Panc1 (cell line): ENCODE measurements at regions not wholly inside any gene's neighbourhood (a gene's known extent, or its start where the extent isn't known, plus 50 kb on each side); places are given as distances from the start of the nearest gene placed in this dataset.

Experiments used
- ATAC-seq: fragments of 200-7000 bp; cut with Tn5 transposase; 2 replicates; pipeline ENCODE4 v1.9.1; 2020; ENCODE audit warnings: mild to moderate bottlenecking, moderate library complexity
- BruUV-seq: library from RNA; stranded (reverse); fragments of 400-500 nt; replicated peaks from 2 replicates; lab custom pipeline; 2021; lab: Mats Ljungman, UMichigan
- CTCF ChIA-PET: fragments of 300-600 bp; sonication (Branson Sonifier 250); formaldehyde crosslinking; loops from one replicate; lab custom pipeline; 2022; ENCODE audit warnings: antibody characterized with exemption; lab: Charles Lee
- POLR2A ChIA-PET: fragments of 300-600 bp; sonication (Branson Sonifier 250); formaldehyde crosslinking; loops from one replicate; lab custom pipeline; 2022; ENCODE audit warnings: antibody characterized with exemption; lab: Charles Lee
- DNase-seq: peaks from one replicate; pipeline ENCODE4 v3.0.0-alpha.2; 2010; ENCODE audit warnings: low read depth, low spot score
- H3K27ac ChIP-seq: 2 replicates; pipeline ENCODE4 v1.5.1; 2011; ENCODE audit warnings: mild to moderate bottlenecking, low read length, inconsistent platforms
- H3K27me3 ChIP-seq: fragments of 200-500 bp; sonication (Bioruptor generic); 2 replicates; pipeline ENCODE4 v1.6.0; 2014; ENCODE audit warnings: low read length, inconsistent platforms; ENCODE audit not compliant: control insufficient read depth, insufficient read depth
- H3K36me3 ChIP-seq: fragments of 200-500 bp; sonication (Bioruptor generic); 2 replicates; pipeline ENCODE4 v1.5.1; 2014; ENCODE audit warnings: inconsistent platforms, mild to moderate bottlenecking, low read length, moderate library complexity; ENCODE audit not compliant: control insufficient read depth, insufficient read depth
- H3K4me1 ChIP-seq: 2 replicates; pipeline ENCODE4 v1.5.1; 2011; ENCODE audit warnings: inconsistent platforms, mild to moderate bottlenecking, low read length, moderate library complexity; ENCODE audit not compliant: control insufficient read depth, insufficient read depth
- H3K4me3 ChIP-seq, 2 experiments: 2 replicates each; pipeline ENCODE4 v1.5.1; 2011 to 2012; ENCODE audit warnings: low read depth in 2 of 2, low read length in 2 of 2, mild to moderate bottlenecking in 2 of 2, inconsistent platforms in 1 of 2, moderate library complexity in 1 of 2
- H3K9me3 ChIP-seq: fragments of 200-500 bp; sonication (Bioruptor generic); 2 replicates; pipeline ENCODE4 v1.5.1; 2014; ENCODE audit warnings: low read depth, mild to moderate bottlenecking, inconsistent platforms, low read length, moderate library complexity; ENCODE audit not compliant: control insufficient read depth, insufficient read depth
- POLR2AphosphoS5 ChIP-seq: IDR thresholded peaks from 2 replicates; pipeline ENCODE4 v1.6.1; 2012; ENCODE audit warnings: mild to moderate bottlenecking, low read depth, low read length, moderate library complexity
- SIN3A ChIP-seq: IDR thresholded peaks from 2 replicates; pipeline ENCODE4 v1.6.1; 2012; ENCODE audit warnings: low read depth, mild to moderate bottlenecking, low read length, moderate library complexity, borderline replicate concordance; ENCODE audit not compliant: insufficient read depth
- TCF7L2 ChIP-seq: IDR thresholded peaks from 2 replicates; pipeline ENCODE4 v1.6.1; 2011; ENCODE audit warnings: mild to moderate bottlenecking, low read depth, low read length, inconsistent platforms
- in situ Hi-C: cut with HindIII; loops from 2 replicates; pipeline ENCODE4 v1.10.0; 2016; ENCODE audit warnings: low sequenced_read_pairs, low pct_unique_long_range_greater_than_20kb
- intact Hi-C: fragments of 100-400 bp; cut with micrococcal nuclease; formaldehyde crosslinking; loops from one replicate; pipeline ENCODE4 v1.10.0; 2022; ENCODE audit not compliant: unreplicated experiment
- TF ChIP-seq, protein P1 (sequence below): fragments of 450-650 bp; IDR thresholded peaks from 2 replicates; pipeline ENCODE4 v1.5.1; 2017; ENCODE audit warnings: mild to moderate bottlenecking
- TF ChIP-seq, protein P2 (sequence below), 2 experiments: IDR thresholded peaks; 2 replicates each; pipeline ENCODE4 v1.6.1; 2011 to 2012; ENCODE audit warnings: low read depth in 2 of 2, control low read depth in 1 of 2, low read length in 1 of 2, mild to moderate bottlenecking in 1 of 2, moderate library complexity in 1 of 2; ENCODE audit not compliant: insufficient read depth in 1 of 2

DNA sequence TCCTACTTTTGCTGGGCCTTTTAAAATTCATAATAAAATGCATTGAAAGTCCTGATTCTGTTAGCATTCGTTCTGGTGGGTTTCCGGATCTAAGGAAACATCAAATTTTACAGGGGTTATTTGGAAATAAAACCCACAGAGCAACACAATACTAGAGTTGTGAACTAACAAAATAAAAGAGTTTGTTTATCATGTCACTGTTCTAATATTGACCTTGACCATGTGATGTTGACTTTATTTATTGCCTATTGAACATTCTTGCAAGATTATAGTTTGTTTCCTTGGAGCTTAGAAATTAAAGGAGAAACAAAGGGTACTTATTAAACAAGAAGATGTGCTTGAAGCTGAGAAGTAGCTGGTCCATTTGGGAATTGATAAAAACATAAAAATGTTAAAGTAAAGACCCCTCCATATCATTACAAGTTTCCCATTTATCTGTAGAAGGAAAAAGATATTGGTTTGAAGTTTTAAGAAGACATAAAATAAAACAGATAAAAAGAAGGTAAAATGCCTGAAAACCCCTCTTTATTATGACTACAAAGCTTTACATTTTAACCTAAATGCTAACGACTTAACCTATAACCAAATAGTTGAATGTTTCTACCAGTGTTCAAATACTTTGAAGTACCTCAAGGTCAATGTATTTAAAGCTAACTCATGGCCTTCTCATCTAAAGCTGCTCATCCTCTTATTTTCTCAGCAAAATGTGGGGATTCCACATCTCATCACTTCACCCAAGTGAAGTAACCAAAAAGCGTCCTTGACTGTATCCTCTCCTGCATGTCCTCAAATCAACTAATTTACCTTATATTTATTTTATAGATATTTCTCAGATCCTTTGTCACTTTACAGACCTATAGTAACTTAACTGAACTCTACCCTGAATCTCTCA is 179.6 kb downstream of the GASK1B start:
- no peaks in the 10 kb centered on the region for H3K9me3 ChIP-seq
- no peaks in the 10 kb centered on the region for H3K27me3 ChIP-seq
- ChIA-PET POLR2A (no interaction called here), CTCF (no interaction called here)
- H3K36me3 ChIP-seq: no peaks in the 10 kb centered on the region
- no peak overlapping the region for H3K4me3 ChIP-seq
- no peak overlapping the region for H3K27ac ChIP-seq
- in situ Hi-C loops (no loop called here), intact Hi-C loops (loop anchor here (1.0 to 10.0 kb wide), 3 partner anchors 179 to 632 kb away; no protein-coding TSS in a partner anchor)
- H3K4me1 ChIP-seq: no peaks in the 10 kb centered on the region; the same call in 1 of the 2 replicates
- no peak for ATAC-seq
- BruUV-seq: no TSS peak
- TF ChIP-seq, protein P1, sequence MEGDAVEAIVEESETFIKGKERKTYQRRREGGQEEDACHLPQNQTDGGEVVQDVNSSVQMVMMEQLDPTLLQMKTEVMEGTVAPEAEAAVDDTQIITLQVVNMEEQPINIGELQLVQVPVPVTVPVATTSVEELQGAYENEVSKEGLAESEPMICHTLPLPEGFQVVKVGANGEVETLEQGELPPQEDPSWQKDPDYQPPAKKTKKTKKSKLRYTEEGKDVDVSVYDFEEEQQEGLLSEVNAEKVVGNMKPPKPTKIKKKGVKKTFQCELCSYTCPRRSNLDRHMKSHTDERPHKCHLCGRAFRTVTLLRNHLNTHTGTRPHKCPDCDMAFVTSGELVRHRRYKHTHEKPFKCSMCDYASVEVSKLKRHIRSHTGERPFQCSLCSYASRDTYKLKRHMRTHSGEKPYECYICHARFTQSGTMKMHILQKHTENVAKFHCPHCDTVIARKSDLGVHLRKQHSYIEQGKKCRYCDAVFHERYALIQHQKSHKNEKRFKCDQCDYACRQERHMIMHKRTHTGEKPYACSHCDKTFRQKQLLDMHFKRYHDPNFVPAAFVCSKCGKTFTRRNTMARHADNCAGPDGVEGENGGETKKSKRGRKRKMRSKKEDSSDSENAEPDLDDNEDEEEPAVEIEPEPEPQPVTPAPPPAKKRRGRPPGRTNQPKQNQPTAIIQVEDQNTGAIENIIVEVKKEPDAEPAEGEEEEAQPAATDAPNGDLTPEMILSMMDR: no peak
- TF ChIP-seq, protein P2, sequence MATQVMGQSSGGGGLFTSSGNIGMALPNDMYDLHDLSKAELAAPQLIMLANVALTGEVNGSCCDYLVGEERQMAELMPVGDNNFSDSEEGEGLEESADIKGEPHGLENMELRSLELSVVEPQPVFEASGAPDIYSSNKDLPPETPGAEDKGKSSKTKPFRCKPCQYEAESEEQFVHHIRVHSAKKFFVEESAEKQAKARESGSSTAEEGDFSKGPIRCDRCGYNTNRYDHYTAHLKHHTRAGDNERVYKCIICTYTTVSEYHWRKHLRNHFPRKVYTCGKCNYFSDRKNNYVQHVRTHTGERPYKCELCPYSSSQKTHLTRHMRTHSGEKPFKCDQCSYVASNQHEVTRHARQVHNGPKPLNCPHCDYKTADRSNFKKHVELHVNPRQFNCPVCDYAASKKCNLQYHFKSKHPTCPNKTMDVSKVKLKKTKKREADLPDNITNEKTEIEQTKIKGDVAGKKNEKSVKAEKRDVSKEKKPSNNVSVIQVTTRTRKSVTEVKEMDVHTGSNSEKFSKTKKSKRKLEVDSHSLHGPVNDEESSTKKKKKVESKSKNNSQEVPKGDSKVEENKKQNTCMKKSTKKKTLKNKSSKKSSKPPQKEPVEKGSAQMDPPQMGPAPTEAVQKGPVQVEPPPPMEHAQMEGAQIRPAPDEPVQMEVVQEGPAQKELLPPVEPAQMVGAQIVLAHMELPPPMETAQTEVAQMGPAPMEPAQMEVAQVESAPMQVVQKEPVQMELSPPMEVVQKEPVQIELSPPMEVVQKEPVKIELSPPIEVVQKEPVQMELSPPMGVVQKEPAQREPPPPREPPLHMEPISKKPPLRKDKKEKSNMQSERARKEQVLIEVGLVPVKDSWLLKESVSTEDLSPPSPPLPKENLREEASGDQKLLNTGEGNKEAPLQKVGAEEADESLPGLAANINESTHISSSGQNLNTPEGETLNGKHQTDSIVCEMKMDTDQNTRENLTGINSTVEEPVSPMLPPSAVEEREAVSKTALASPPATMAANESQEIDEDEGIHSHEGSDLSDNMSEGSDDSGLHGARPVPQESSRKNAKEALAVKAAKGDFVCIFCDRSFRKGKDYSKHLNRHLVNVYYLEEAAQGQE (IDR thresholded peaks at IDR 0.05; ENCODE audit: insufficient read depth in 1 of 2, low read depth in 2 of 2, low read length in 1 of 2): no peak
- TF ChIP-seq POLR2AphosphoS5: no peak
- TF ChIP-seq TCF7L2: no peak
- TF ChIP-seq SIN3A: no peak
- DNase-seq: no peak

DNA sequence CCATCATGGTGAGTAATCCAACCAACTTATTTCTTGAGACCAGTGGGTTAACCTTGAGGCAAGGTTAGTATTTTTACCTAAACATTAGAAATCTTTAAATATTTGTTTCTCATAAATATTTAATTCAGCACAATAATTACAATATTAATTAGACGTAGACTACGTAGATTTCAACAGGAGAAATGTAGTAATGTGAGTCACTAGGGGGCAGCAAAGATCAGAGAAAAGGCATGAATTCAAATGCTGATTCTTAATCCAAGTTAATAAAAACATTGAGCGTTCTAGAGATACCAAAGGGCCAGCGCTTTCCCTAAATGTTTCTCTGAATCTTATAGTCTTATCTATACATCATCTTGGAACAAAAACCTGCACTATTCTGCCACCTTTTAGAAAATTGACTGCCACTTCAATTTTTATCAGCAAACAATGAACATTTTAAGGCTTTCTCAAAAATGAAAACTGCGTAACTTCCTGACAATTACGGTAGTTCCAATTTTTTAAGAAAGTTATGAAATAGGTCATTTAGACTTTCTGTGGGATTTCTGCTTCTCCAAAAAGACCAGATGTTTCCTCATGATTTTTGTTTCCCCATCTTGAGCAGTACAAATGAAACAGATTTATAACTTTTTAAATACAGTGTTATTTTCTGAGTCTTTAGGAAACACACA is 180.7 kb downstream of the GASK1B start:
- POLR2A ChIA-PET: no interaction called here
- intact Hi-C loops: loop anchor here (1.0 to 10.0 kb wide), 3 partner anchors 180 to 633 kb away; no protein-coding TSS in a partner anchor
- no peaks in the 10 kb centered on the region; the same call in 1 of the 2 replicates for H3K4me1 ChIP-seq
- ATAC-seq: no peak
- CTCF ChIA-PET: no interaction called here
- no peaks in the 10 kb centered on the region for H3K27me3 ChIP-seq
- no peak overlapping the region; a peak in 1 of 4 replicates for H3K4me3 ChIP-seq
- no peak for TF ChIP-seq POLR2AphosphoS5
- TF ChIP-seq, protein P1: peak; percentile 50; the same call in 1 of the 2 replicates
- no peaks in the 10 kb centered on the region for H3K9me3 ChIP-seq
- in situ Hi-C loops: no loop called here
- no peaks in the 10 kb centered on the region for H3K36me3 ChIP-seq
- no TSS peak for BruUV-seq
- no peak overlapping the region for H3K27ac ChIP-seq
- no peak for DNase-seq
